Colonic mucosa (tissue), 4 donors: ENCODE measurements at regions not wholly inside any gene's neighbourhood (a gene's known extent, or its start where the extent isn't known, plus 50 kb on each side); places are given as distances from the start of the nearest gene placed in this dataset.

Source experiments
- DNase-seq: peaks from one replicate; pipeline ENCODE4 v3.0.0-alpha.2; 2020
- H3K27ac ChIP-seq: fragments of 200-600 bp; one replicate; pipeline ENCODE4 v1.8.0; 2021
- H3K27me3 ChIP-seq: fragments of 200-600 bp; one replicate; pipeline ENCODE4 v1.8.0; 2021
- H3K36me3 ChIP-seq: fragments of 200-600 bp; one replicate; pipeline ENCODE4 v1.8.0; 2021
- H3K4me1 ChIP-seq: fragments of 200-600 bp; one replicate; pipeline ENCODE4 v1.8.0; 2021; ENCODE audit warnings: mild to moderate bottlenecking
- H3K4me3 ChIP-seq: fragments of 200-600 bp; one replicate; pipeline ENCODE4 v1.8.0; 2021
- H3K9ac ChIP-seq, 2 donors: one replicate each; pipeline ENCODE4 v1.7.0; 2013; ENCODE audit warnings: control low read depth in 2 of 2, low read depth in 2 of 2, low read length in 2 of 2
- H3K9me3 ChIP-seq: fragments of 200-600 bp; one replicate; pipeline ENCODE4 v1.8.0; 2021
- intact Hi-C: fragments of 100-400 bp; cut with DNase I; formaldehyde crosslinking; loops from one replicate; pipeline ENCODE4 v1.14.1; 2022
- TF ChIP-seq, protein P1 (sequence below): fragments of 200-600 bp; IDR thresholded peaks from one replicate; pipeline ENCODE4 v1.8.0; 2022; ENCODE audit warnings: antibody characterized with exemption, mild to moderate bottlenecking
- donor health status: healthy.
- donor health status: DM: no; HTN: no; CAD: no.
- donor health status: DM: no; HTN: no; CAD: no.

DNA sequence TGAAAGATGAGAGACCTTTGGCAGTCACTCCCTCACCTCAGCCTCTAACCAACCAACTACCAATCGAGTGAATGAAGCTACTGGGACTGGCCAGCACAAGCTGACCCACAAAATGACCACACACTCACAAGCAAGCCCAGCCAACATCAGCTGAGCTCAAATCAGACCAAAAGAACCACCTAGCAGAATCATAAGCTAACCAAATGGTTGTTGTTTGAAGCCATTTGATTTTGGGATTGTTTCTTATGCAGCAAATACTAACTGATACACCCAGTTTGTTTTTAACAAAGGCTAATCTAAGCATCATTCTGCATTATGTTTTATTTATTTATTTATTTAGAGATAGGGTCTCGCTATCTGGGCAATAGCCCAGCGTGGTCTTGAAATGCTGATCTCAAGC lies 310.4 kb downstream of the SETD4 start:
- TF ChIP-seq, protein P1, sequence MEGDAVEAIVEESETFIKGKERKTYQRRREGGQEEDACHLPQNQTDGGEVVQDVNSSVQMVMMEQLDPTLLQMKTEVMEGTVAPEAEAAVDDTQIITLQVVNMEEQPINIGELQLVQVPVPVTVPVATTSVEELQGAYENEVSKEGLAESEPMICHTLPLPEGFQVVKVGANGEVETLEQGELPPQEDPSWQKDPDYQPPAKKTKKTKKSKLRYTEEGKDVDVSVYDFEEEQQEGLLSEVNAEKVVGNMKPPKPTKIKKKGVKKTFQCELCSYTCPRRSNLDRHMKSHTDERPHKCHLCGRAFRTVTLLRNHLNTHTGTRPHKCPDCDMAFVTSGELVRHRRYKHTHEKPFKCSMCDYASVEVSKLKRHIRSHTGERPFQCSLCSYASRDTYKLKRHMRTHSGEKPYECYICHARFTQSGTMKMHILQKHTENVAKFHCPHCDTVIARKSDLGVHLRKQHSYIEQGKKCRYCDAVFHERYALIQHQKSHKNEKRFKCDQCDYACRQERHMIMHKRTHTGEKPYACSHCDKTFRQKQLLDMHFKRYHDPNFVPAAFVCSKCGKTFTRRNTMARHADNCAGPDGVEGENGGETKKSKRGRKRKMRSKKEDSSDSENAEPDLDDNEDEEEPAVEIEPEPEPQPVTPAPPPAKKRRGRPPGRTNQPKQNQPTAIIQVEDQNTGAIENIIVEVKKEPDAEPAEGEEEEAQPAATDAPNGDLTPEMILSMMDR: no peak
- no peaks in the 10 kb centered on the region for H3K4me1 ChIP-seq
- intact Hi-C loops: no loop called here
- H3K9ac ChIP-seq: no peak overlapping the region
- no peak overlapping the region for H3K27ac ChIP-seq
- no peak for DNase-seq
- H3K36me3 ChIP-seq: no peaks in the 10 kb centered on the region
- no peaks in the 10 kb centered on the region for H3K9me3 ChIP-seq
- H3K27me3 ChIP-seq: no peaks in the 10 kb centered on the region
- no peak overlapping the region for H3K4me3 ChIP-seq

DNA sequence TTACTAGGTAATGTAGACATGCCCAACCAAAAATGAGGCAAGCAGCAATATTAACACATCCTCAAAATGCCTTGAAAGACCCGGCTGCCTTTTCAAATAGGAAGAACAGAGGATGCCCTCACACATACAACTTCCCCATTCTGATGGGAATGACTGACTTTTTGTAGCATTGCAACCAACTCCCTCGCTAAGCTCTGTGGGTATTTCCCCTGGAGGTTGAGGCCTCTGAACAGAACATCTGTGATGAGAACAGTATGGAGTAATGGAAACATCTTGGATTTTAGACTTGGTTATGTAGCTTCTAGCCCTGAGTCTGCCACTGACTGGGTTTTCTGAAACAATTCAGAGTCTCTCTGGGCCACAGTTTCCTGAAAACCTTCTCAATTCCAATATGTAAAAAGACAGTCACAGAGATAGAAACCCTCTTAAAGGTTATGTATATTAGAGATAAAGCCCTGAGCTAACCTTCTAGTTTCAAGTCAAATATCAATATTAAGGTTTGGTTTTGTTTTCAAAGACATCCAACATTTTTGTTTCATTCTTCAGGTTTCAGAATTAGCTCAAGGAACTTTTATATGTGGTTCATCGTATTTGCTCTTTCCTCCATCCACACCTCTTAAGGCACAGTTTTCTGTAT lies 311.5 kb downstream of the SETD4 start:
- Histone ChIP-seq H3K9ac (no peak overlapping the region), H3K4me1 (no peaks in the 10 kb centered on the region), H3K36me3 (no peaks in the 10 kb centered on the region), H3K27me3 (no peaks in the 10 kb centered on the region), H3K9me3 (no peaks in the 10 kb centered on the region), H3K4me3 (no peak overlapping the region), H3K27ac (no peak overlapping the region)
- TF ChIP-seq, protein P1: no peak
- intact Hi-C loops: no loop called here
- no peak for DNase-seq

DNA sequence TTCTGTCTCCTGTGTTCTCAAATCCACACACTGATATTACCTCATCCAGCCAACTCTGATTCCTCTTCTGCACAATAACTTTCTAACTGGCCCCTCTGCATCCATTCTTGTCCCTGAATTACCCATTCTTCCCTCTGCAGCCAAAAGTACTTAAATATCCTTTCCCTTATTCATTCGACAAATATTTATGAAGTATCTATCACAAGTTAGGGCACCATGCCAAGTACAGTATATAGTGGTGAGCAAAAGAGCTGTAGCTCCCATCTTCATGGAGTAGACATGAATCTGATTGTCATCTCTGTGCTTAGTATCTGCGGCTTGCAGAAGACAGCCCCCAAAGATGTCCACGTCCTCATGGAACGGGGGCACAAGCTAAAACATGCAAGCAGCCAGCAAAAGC lies 316.8 kb downstream of the SETD4 start:
- Histone ChIP-seq H3K27me3 (no peaks in the 10 kb centered on the region), H3K4me1 (no peaks in the 10 kb centered on the region), H3K9ac (no peak overlapping the region), H3K27ac (no peak overlapping the region), H3K36me3 (no peaks in the 10 kb centered on the region), H3K4me3 (no peak overlapping the region), H3K9me3 (no peaks in the 10 kb centered on the region)
- TF ChIP-seq, protein P1: no peak
- no peak for DNase-seq
- intact Hi-C loops: no loop called here

DNA sequence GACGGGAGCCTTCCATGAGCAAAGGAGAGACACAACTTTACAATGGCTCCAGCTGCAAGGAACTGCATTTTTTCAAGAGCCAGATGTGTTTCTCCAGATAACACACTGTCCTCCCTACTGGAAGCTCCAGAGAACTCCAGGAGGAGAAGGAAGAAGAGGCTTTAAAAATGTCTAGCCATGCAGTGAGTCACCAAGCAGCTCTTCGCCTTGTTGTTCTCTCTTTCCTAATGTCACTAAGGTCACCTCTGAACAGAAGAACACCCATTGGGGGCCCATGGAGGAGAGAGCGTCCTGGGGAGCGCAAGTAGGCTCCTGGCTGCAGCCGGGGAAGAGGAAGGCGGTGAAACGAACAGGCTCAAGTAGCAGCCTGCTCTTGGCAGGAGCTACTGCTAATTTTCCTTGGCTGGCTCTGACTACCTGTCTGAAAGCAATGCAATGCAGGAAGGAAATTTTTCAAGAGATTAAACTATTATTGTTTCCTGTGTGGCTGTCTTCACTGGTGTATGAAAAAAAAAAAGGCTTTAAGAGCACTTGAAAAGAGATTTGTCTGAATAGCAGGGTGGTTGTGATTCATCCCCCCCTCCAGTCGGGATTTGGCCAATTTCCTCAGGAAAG lies 321.9 kb downstream of the SETD4 start:
- no peak for DNase-seq
- Histone ChIP-seq H3K4me3 (no peak overlapping the region), H3K9ac (no peak overlapping the region), H3K27ac (no peak overlapping the region), H3K27me3 (no peaks in the 10 kb centered on the region), H3K9me3 (no peaks in the 10 kb centered on the region), H3K36me3 (no peaks in the 10 kb centered on the region), H3K4me1 (no peaks in the 10 kb centered on the region)
- intact Hi-C loops: no loop called here
- TF ChIP-seq, protein P1: no peak

DNA sequence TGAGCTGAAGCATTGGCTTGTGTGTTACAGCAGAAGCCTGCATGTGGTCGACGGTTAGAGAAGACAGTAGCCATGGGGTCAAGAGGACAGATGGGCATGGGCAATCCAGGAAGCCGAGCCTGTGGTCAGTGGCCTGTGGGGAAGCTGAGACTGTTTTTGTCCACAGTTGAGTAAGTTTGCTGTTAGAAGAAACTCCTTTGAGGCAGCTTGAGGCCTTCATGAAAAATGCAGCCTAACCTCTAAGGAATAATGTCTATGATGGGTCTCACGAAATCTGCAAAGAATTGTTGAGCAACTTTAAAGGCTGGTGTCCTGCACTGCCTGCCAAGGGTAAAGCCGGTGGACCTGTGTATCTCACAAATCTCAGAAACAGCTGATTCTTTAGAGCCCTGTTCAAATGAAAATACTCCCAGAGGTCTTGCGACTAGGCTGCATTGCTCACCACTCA lies 322.4 kb downstream of the SETD4 start:
- Histone ChIP-seq H3K4me3 (no peak overlapping the region), H3K9ac (no peak overlapping the region), H3K36me3 (no peaks in the 10 kb centered on the region), H3K4me1 (no peaks in the 10 kb centered on the region), H3K27me3 (no peaks in the 10 kb centered on the region), H3K9me3 (no peaks in the 10 kb centered on the region), H3K27ac (no peak overlapping the region)
- TF ChIP-seq, protein P1: no peak
- no peak for DNase-seq
- intact Hi-C loops: no loop called here
